ENCODE measurements at regions not wholly inside any gene's neighbourhood (a gene's known extent, or its start where the extent isn't known, plus 50 kb on each side); places are given as distances from the start of the nearest gene placed in this dataset.
"Not testable (repeated sequence)": the region's sequence is repeated elsewhere in the genome, so short reads cannot be mapped to it uniquely, and the experiment has no call there.

- in situ Hi-C loops (cut with MboI; ENCODE audit: low sequenced_read_pairs): no loop called here
Measured at GRCh38 chr17:27049104-27049784, 244.7 kb upstream of the WSB1 start.

- in situ Hi-C loops (cut with MboI; ENCODE audit: low sequenced_read_pairs): no loop called here
Measured at GRCh38 chr17:27065588-27065987, 228.3 kb upstream of the WSB1 start.

DNA sequence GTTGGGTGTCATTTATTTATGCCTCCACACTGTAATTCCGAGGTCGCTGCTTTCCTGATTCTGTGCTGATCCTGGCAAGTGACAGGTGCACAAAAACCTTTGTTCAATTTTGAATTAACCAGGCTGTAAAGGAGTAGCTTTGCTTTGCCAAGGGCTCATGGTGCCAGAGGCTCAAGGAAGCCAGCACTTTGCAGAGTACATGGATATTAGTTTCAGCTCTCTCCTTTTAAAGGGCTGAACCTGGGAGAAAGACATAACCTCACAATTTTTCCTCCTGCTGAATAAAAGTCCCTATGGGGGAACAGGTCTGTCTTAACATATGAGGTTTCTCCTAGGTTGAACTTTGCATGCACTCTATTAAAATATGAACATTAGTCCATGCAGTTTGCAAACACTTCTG, 227.6 kb upstream of the WSB1 start:
- in situ Hi-C loops (cut with MboI; ENCODE audit: low sequenced_read_pairs): no loop called here

DNA sequence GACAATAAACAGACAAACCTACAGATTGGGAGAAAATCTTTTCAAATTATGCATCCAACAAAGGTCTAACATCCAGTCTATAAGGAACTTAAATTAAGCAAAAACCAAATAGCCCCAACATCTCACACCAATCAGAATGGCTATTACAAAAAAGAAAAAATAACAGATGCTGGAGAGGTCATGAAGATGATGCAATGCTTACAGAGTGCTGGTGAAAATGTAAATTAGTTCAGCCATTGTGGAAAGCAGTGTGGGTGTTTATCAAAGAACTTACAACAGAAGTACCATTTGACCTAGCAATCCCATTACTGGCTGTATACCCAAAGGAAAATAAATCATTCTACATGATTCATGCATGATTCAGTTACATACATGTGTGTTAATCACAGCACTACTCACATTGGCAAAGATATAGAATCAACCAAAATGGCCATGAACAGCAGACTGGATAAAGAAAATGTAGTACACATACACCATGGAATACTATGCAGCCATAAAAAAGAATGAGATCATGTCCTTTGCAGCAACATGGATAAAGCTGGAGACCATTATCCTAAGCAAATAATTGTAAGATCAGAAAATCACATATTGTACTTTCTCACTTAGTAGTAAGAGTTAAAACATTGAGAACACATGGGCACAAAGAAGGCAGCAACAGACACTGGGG, 223.9 kb upstream of the WSB1 start:
- in situ Hi-C loops (cut with MboI; ENCODE audit: low sequenced_read_pairs): no loop called here

- in situ Hi-C loops (cut with MboI; ENCODE audit: low sequenced_read_pairs): no loop called here
Measured at GRCh38 chr17:27070836-27071235, 223.1 kb upstream of the WSB1 start.

- in situ Hi-C loops (cut with MboI; ENCODE audit: low sequenced_read_pairs): no loop called here
Measured at GRCh38 chr17:27072885-27073284, 221.0 kb upstream of the WSB1 start.

DNA sequence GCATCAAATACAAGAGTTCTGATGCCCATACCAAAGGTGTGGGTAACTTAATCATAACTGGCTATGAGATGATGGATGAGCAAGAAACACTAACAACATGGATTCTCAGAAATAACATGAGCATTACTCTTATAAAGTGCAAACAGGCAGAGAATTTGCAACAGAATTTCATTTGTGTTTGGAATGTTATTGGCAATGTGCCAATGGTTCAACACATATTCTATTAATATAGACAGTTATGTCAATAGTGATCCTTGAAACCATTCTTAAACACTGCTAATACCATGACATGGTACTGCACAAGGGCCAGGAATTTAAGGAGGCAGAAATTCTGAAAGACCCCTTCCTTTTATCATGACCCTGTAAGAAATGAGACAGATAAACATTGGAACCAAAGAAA, 217.1 kb upstream of the WSB1 start:
- in situ Hi-C loops (cut with MboI; ENCODE audit: low sequenced_read_pairs): no loop called here

- in situ Hi-C loops (cut with MboI; ENCODE audit: low sequenced_read_pairs): no loop called here
Measured at GRCh38 chr17:27078296-27078695, 215.6 kb upstream of the WSB1 start.

DNA sequence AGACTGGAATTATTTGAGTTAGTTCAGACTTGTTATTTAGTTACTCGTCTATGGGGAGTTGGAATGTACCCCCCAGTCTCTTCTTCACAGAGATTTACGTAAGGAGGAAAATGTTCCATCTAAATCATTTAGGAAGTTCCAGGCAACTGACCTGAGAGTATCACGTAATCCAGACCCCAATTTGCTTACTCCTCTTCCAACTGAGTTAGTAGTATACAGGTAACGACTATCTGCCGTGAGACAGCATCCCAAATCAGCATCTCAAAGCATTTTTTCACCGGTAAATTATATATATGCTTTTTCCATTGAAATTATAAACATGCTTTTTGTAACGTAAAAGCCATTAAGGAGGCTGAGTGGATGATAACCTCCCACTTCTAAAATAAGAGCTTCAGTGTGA, 214.3 kb upstream of the WSB1 start:
- in situ Hi-C loops (cut with MboI; ENCODE audit: low sequenced_read_pairs): no loop called here

- in situ Hi-C loops (cut with MboI; ENCODE audit: low sequenced_read_pairs): no loop called here
Measured at GRCh38 chr17:27081002-27081638, 212.8 kb upstream of the WSB1 start.

GRCh38 chr17:27082023-27082774, 211.7 kb upstream of the WSB1 start:
- in situ Hi-C loops (cut with MboI; ENCODE audit: low sequenced_read_pairs): no loop called here

DNA sequence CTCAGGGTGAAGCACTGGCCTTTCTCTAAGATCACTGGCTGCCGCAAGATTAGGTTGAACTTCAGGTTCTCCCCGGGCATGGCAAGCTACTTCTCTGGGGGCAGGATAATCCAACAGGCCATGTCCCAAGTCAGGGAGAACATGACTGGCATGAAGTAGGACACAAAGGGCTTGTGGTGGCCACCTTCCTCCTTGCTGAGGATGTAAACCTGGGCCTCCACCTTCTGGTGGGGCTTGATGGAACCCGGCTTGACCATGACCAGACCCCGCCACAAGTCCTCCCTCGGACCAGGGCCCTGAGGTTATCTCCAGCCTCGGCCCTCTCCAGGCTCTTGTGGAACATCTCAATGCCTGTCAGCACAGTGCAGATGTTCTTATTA, 211.1 kb upstream of the WSB1 start:
- in situ Hi-C loops (cut with MboI; ENCODE audit: low sequenced_read_pairs): no loop called here

DNA sequence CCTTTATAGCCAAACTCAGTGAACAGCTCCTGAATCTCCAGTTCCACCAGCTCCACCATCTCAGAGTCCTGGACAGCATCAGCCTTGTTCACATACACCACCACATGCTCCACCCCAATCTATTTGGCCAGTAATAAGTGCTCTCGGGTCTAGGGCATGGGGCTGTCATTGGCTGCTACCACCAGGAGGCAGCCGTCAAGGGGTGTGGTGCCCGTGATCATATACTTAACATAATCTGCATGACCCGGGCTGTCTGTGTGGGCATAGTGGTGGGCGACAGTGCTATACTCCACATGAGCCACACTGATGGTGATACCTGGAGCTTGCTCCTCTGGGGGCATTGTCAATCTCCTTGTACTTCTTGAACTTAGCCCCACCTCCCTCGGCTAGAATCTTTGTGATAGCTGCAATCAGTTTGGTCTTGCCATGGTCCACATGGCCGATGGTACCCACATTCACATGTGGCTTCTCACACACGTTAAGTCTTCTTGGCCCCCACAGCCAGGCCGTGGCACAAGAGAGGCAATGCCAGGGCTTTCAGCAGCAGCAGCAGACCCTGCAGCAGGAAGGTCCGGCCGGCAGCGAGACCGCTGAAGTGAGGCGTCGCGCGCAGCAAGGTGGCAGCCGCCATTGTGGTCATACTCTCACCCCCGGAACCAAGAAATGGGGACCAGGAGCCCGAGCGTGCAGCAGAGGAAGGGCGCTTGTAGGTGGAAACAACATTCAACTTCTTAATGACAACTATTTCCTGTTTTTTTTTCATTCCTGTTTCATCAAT, 210.3 kb upstream of the WSB1 start:
- in situ Hi-C loops (cut with MboI; ENCODE audit: low sequenced_read_pairs): no loop called here

GRCh38 chr17:27085517-27085916, 208.4 kb upstream of the WSB1 start:
- in situ Hi-C loops (cut with MboI; ENCODE audit: low sequenced_read_pairs): no loop called here

GRCh38 chr17:27086526-27086925, 207.4 kb upstream of the WSB1 start:
- in situ Hi-C loops (cut with MboI; ENCODE audit: low sequenced_read_pairs): no loop called here

- in situ Hi-C loops (cut with MboI; ENCODE audit: low sequenced_read_pairs): no loop called here
Measured at GRCh38 chr17:27087935-27088766, 205.8 kb upstream of the WSB1 start.

- in situ Hi-C loops (cut with MboI; ENCODE audit: low sequenced_read_pairs): no loop called here
Measured at GRCh38 chr17:27088767-27089078, 205.2 kb upstream of the WSB1 start.

DNA sequence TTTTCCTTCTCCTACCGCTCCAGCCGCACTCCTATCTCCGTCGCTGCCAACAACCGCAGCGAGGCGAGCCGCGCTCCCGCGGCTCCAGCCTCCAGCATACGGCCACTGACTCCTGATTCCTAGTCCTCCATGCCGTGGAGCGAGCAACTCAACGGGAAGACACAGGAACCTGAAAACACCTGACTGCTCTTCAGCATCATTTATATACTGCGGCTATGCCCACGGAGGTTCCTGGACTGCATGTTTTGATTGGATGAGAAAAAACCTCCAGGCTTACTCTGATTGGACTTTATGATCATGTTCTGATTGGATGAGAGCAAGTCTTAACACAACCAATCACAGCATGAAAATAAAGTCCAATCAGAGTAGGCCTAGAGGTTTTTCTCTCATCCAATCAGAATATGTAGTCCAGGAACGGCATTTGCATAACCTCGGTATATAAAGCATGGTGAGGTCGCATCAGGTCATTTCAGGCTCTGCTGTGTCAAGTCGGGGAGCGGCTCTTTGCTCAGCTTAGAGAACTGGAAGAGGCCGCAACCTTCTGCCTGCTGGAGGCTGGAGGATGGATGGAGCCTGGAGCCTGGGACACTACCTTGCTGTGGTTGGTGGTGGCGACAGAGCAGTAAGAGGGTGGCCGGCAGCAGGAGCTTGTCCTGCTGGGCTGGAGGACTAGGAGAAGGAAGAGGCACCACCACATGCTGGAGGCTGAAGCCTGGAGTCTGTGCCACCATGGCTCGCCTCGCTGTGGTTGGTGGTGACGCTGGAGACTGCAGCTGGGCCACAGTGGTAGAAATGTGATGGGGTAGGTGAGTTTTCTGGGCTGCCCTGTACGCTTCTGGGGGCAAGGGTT, 204.6 kb upstream of the WSB1 start:
- in situ Hi-C loops (cut with MboI; ENCODE audit: low sequenced_read_pairs): not testable (repeated sequence)

GRCh38 chr17:27089929-27090247, 204.0 kb upstream of the WSB1 start:
- in situ Hi-C loops (cut with MboI; ENCODE audit: low sequenced_read_pairs): no loop called here

Data from HL-60/S4 treated with phorbol 12-myristate 13-acetate at 8.2 ng/mL for 4 days and 3 days (cell line).